GM19452 (cell line): ENCODE measurements at regions not wholly inside any gene's neighbourhood (a gene's known extent, or its start where the extent isn't known, plus 50 kb on each side); places are given as distances from the start of the nearest gene placed in this dataset.

ENCODE experiments used
- ATAC-seq: cut with Tn5 transposase; IDR thresholded peaks from one replicate; pipeline ENCODE4 v1.9.1; 2021; ENCODE audit not compliant: unreplicated experiment

DNA sequence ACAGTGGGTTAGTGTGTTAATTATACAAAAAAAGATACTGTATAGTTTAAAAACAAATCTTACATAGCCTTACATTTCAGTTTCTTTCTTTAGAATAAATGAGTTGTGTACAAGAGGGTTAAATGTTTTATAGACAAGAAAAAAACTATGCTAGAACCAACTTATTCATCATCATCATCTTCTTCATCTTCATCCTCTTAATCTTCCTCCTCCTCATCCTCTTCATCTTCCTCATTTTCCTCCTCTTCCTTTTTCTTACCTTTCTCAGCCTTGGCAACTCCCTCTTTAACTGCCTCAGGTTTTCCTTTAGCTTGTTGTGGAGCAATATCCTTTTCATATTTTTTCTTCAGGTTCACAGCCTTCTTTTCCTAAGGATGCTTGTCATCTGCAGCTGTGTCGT lies 53.7 kb downstream of the RPS12 start:
- ATAC-seq, result no peak

DNA sequence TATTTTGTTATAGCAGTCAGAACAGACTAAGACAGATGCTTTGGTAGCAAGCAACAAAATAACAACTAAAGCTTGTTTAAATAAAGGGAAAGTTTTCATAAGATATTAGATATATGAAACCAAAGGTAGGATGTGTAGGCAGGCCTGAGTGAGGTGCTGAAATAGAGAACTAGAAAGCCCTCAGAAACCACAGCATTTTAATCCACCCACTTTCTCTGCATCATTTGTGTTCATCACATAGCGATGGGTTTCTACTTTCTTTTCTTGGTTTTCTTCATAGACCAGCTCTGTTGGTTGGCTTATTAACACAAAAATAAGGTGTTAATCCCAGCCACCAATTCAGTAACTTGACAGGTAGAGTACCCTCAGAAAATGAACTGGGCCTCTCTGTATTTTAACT lies 58.6 kb downstream of the RPS12 start:
- peak; percentile 99 for ATAC-seq

DNA sequence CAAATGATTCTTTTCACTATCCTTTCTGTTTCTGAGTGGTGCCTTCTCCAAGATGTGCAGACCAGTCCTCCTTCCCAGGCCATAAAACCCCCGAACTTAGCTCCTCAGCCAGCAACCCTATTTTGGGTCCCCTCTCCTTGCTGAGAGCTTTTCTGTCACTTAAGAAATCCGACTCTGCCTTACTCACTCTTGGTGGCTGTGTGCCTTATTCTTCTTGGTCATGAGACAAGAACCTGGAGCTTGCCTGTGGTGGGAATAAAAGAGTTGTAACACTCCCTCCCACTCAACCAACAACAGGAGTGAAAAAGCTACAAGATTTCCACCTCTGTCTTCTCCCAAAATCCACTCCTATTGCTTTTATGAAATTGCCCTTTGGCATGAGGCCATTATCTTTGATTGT lies 62.6 kb downstream of the RPS12 start:
- no peak for ATAC-seq

DNA sequence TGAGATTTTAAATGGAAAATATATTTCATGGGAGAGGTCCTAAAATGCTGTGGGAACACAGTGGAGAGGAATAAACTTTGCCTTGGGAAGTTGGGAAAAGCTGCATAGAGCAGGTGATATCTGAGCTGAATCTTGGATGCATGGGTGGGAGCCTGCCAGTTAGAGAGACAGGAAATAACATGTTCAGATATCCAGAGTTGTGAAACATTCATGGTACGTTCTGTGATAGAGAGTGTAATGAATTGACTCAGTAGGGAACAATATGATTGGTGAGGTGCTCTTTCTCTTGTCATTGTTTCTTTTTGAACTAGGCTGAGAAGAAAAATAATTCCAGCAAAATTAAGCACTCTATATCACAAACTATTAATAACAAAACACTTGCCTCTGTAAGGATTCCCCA lies 72.8 kb downstream of the RPS12 start:
- no peak for ATAC-seq

DNA sequence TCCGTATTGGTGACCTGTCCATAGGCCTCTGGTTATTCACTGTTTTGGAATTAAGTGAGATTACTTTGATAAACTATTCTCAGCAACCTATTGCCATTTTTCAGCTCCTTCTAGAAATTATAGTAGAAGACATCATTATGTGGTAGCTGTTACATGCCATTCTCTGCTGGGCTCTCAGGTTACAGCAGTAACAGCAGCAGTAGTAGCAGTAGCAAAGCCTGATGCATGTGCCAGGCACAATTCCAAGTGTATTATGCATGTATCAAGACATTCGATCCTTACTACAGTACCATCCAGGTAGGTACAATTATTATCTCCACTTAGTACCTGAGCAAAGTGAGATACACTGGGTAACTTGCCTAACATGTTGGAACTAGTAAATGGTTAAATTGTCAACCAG lies 74.3 kb downstream of the RPS12 start:
- ATAC-seq, result no peak

DNA sequence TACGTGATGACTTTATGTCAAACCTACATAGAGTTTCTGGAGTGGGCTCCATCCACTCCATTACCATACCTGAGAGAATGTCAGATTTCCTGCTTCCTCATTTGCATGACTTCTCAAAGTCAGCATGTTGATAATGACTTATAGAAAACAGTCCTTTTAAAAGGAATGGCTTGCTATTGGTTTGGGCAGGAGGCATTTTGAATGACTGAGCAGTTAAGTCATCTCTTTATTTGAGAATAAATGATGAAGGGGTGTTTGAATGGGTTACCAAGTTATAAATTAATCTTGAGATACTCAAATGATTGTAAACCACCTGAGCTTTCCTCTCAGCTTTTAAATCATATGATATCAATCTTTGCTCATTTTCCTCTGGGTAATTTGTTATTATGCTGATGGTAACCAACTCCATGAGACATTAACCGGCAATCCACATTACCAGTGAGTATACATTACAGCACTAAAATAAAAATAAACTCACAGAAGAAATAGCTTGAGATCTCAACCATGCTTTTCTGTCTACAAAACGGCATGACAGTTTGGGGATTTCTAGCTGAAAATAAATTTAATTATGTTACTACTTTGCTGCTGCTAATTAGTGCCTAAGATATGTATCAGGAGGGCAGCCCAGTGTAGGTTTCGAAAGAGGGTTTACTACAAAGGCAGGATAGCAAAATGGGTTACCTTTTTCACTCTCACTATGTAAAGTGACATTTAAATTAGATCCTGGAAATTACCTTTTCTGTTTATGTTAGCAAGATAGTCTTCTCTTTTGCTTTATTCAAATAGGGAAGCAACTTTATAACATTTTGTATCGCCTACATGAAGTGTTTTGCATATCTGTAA lies 78.8 kb downstream of the RPS12 start:
- no peak for ATAC-seq

DNA sequence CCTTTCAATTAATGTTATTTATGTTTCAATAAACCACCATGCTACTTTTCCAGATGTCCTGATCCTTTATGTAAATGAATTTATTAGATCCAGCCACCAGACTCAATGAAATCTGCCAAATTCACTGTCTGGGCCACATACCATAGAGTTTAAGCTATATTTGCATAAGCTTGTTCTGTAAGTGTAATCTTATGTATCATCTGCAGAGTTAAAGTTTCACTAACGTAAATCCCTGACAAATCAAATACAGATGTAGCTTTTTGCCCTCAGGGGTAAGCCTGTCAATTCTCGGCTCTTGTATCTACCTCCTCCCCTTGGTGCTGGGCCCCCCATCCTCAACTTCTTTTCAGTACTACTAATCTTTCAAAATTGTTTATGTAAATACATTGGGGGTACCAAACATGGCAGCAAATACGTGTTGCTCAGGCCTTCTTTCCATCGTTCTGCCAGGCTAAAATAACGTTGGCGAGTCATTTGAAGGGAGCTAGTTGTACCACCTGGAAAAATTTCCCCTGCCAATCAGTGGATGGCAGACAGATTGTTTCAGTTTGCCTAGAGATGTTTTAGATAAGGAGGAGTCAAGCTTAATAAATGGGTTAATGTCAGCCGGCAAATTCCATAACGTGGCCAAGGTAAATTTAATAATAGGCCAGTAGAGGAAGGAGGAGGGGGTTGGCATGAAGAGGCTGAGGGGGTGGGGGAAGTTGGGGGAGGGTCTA lies 79.6 kb downstream of the RPS12 start:
- ATAC-seq, result no peak

DNA sequence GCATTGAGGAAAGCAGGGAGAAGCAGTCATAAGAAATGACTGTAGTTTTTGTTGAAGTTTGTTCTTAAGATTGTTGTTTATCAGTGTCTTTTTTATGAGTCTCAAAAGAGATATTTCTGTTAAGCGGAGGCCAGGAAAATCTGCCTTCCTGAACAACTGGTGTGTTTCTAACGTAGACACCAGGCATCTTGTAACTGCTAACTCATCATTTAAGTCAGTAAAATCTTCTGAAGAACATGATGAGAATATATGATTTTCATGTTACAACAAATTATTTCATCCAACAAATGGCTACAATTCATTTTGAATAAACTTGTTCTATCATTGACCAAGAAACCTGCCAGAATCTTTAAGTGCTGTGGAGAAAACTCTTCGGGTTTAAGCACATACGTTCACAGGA lies 84.0 kb downstream of the RPS12 start:
- ATAC-seq, result no peak

DNA sequence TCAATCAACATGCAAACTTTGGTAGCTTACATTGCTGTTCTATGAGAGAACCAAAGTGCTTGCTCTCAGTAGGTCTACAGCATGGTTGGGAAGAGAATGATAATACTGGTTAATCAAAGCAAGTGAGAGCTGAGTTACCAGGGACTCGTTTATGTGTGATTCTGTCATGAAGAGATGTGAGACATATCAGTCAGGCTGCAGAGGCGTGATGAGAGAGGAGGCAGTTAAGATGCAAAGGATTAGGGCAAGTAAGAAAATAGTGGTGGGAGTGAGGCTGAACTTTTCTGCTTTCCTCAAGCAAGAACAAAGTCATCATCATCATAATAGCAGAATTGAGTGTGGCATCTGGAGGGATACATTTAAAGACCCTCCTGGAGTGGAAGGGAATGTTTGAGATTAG lies 86.5 kb downstream of the RPS12 start:
- no peak for ATAC-seq

DNA sequence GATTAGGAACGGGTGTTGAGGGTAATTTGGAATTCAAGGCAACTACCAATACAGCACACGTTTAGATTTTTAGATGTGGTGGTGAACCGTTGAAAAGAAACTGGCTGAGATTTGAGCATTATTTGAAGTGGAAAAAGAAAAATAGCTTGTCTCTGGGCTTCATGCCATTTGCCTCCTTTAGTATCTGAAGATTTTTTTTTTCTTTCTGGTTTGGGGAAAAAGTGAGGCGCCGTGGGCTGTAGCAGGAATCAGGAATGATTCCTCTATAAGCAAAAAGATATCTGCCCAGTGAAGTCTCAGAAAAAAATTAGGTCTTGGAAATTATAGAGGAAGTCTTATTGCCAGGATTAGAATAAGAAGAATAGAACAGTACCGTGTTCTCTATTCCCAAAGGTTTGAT lies 88.5 kb downstream of the RPS12 start:
- no peak for ATAC-seq

DNA sequence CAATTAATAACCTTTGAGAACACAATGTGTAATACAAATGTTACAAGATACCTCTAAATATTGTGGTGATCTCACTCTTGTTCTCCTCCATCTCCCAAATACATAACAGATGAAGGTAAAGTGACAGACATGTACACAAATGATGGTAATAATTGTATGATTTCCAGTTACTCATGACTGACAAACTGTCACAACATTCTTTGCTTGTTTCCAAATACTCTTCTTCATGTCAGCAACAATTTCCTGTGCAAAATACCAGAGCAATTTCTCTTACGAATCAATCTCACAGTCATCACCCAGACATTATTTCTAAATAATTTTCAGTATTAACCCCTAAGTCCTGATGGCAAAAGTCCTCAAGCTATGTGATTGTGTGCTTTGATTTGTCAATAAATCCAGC lies 92.9 kb downstream of the RPS12 start:
- ATAC-seq, result no peak

DNA sequence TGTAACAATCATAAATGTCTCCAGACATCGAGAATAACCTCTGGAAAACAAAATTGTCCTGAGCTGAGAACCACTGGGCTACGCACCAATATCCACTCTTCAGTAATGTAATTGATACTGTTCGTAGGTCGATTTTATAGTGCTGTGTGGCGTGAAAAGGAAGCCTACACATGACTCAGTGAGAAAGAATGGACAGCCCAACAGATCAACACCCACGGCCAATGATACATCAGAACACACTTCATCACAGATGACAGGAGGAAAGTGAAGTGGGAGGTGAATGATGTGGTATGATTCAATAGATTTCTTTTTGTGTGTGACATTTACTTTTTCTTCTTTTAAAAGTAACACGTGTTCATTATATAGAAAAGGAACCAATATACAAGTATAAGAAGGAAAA lies 93.5 kb downstream of the RPS12 start:
- ATAC-seq, result no peak

DNA sequence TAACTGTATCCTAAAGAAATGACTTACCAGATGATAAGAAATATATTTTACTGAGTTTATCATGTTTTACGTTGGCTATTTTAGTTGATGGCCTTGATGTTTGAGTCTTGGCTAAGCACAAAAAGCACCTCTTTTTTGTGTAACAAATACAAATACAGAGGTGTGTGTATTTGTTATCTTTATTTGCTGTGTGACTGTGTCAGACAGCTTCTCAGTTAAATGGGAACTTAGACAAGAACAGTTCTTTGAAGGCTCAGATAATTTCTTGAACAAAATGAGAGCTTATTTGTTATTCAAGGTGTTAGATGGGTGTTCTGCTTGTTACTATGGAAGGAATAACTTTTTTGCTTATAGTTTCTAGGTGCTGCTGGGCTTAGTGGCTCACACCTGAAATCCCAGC lies 95.4 kb downstream of the RPS12 start:
- ATAC-seq, result no peak

DNA sequence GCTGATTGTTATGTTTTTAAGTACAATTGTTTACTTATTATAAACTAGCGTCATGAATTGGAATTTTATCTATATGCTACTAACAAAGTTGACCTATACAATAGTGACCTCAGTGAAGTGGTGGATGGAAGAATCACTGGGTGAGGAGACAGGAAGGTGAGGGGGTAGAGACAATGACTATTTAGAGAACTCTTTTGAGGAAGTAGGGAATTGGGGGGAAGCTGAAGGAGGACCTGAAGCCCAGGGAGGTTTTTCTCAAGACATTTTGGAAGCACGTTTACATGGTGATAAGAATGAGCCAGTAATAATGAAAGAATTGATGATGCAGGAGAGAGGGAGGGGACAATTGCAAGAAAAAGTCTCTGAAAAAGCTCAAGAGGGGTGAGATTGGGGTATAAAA lies 96.4 kb downstream of the RPS12 start:
- ATAC-seq, result no peak

DNA sequence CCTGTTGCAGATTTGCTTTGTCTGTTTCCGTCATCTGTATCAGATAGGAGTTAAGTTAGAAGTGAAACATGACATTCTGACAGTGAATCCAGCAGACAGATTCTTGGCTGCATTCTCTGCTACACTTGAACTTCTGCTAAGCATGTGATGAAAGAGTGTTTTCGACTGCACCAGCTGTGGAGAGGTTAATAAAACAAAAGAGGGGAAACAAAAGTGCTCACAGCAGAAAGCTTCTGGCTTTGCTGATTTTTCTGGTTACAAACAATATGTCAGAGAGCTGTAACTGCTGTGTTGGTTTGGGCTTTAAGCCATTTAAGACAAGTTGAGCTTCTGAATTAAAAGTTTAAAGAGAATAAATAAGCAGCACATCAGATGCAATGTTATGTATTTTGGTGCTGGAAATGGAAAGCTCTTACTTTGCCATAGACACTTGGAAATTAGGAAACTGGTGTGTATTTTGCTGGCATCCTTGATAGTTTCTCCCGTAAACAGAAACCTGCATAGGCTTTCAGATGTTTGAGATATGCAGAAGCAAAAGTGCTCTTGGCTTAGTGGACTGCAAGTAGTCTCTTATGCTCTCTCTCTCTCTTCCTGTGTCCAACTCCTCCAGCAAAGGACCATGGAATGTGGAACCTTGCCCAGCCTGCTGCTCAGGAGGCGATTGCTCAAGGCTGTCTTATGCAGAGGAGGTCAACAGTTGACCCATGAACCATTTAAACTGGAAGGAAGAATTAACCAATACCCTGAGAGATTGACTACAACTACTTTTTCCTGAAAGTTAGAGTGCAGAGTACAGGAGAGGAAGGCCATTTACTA lies 104.9 kb downstream of the RPS12 start:
- ATAC-seq, result no peak

DNA sequence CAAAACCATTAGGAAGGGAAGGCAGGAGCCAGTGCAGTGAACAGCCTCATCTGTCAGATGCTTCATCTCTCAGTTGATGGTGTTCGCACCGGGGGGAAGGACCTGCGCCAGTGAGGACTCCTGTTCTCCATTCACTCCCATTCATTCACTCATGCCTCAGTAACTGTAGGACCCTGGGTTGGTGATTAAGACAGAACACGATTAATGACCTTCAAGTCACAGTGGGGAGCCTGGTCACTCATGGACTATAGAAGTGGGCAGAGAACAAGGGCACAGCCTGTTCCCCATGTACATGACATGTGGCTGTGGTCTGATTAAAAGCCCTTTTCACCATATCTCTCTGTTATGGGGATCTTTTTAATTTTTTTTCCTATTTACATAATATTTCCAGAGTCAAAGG lies 113.3 kb downstream of the RPS12 start:
- ATAC-seq, result no peak

DNA sequence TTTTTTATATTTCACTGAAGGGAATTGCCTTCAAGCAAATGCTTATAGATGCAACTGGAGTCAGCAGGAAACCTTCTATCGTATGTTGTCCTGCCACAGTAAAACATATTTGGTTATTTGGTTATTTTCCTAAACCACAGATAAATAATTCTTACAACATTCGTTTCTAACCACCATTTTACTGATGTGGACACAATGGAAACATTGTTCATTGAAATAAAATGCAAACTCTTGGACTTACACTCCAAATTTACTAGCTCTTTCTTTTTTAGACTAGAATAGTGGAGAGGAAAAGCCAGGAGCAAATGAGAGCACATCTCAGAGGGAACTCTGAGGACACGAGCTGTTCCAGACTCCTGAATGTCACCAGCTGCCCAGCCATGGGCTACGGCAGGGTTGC lies 114.8 kb downstream of the RPS12 start:
- no peak for ATAC-seq

DNA sequence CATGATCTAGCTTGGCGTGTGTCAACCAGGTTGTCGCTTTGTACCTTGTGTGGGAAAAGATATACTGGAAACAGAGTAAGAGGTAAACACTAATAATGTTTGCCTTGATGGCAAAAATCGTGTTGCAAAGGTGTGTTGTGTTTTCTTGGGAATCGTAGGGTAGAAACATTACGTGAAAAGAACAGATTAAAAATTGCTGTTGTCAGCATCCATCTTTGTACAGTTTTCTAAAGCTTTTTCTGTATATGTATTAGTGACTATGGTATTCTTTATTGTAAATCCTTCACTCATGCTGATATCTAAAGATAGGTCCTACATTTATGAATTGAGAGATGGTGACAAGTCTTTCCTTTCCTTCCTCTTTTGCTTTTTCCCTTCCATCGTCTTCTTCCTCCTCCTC lies 116.9 kb downstream of the RPS12 start:
- no peak for ATAC-seq

DNA sequence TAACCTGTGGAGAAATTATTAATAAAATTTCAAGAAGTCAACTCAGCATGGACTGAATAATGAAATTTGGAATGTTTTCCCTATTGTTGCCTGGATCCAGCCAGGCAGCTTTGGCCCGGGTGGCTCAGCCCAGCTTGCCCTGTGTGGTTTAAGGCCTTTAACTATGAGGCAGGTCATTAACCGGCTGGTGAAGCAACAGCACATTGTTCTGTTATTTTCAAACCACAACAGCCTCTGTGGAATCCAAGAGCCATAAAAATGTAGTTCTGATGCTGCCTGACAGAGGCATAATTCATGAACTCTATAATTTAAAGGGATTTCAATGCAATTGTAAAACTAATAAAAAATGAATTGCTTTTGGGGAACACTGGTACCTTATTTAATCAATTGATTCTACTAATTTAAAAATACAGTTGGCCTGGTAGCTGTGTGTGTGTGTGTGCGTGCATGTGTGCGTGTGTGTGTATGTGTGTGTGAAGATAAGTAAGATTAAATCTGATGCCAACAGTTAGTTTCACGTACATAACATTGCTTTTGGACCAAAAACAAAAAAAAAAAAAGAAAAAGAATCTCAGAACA lies 117.7 kb downstream of the RPS12 start:
- ATAC-seq, result no peak

DNA sequence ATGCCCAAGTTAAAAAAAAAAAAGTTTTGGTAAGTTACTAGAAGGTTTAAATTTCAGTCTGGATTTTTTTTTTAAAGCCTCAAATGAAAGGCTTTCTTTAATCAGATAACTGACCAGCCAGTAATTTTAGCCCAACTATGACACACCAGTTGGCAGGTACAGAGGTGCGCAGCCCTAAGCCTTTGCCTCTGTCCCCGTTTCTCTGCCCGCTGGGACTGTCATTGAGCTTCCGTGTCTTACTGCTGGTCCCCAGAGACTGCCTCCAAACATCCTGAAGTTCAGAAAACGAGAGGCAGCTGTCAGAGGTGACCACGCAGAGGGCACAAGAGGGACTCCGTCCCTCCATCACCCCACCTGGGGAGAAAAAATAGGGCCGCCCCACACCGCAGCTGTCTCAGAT lies 118.2 kb downstream of the RPS12 start:
- ATAC-seq, result no peak

DNA sequence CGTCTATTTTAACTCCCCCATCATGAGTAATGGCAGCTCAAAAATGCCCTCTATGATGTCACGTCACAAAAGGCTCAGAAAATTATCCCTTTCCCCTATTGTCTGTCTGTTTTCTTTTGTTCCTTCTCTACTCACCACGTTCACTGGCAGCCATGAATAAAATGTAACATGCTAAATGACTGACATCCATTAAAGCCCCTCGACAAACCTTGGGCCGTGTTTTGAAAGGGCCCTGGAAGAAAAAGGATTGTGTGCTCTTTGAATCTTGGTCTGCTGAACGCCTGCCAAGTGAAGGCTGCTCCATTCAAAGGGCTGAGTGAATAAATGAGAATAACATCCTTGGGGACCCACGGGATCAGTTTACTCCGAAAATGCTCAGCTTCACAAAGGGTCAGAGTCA lies 118.7 kb downstream of the RPS12 start:
- no peak for ATAC-seq
